HCEC 1CT (cell line): ENCODE measurements at regions not wholly inside any gene's neighbourhood (a gene's known extent, or its start where the extent isn't known, plus 50 kb on each side); places are given as distances from the start of the nearest gene placed in this dataset.
A peak's percentile ranks its signal among the peaks of the same experiment; 100 is the strongest.

Experiments used
- DNase-seq: peaks from one replicate; pipeline ENCODE4 v3.0.0-alpha.2; 2017

DNA sequence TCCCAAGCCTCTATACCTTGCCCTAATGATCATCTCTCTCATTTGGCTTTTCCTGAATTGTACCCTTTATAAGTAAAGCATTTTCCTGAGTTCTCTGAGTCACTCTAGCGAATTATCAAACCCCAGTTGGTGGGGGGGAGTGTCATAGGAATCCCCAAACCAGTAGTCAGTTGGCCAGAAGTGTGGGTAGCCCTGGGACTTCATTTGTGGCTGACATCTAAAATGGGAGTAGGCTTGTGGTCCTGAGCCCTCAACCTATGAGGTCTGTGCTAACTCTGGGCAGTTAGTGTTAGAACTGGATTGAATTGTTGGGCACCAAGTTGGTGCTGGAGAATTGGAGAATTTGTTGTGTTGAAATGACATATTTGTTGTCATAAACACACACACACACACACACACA, 91.3 kb downstream of the BBS10 start:
- no peak for DNase-seq

DNA sequence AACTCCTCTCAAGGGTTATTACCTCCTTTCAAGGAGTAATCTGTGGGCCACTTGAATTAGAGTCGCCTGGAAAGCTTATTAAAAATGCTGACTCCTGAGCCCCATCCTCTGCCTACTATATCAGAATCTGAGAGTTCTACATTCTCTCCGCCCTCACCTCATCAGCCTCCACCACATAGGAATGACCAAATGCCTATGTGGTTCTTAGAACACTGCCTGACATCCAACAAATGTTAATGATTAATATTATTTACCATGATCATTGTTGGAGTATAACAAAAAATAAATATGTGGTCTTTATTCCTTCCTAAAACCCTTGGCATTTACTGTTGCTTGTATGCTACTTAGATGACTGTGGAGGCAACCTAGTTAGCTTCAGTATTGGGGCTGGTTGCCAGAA, 91.9 kb downstream of the BBS10 start:
- no peak for DNase-seq

DNA sequence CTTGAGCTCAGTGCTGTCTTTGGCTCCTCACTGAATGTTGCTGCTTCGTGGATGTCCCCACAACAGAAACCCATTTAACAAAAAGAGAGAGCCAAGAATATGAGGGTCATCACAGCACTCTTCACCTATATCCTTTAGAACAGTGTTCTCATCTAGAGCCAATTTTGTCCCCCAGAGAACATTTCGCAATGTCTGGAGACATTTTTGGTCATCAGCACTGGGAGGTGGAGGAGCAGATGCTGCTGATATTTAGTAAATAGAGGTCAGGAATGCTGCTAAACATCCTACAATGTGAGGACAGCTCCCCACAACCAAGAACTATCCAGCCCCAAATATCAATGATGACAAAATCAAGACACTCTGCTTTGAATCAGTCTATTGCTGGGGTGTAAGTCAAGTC, 92.5 kb downstream of the BBS10 start:
- no peak for DNase-seq

DNA sequence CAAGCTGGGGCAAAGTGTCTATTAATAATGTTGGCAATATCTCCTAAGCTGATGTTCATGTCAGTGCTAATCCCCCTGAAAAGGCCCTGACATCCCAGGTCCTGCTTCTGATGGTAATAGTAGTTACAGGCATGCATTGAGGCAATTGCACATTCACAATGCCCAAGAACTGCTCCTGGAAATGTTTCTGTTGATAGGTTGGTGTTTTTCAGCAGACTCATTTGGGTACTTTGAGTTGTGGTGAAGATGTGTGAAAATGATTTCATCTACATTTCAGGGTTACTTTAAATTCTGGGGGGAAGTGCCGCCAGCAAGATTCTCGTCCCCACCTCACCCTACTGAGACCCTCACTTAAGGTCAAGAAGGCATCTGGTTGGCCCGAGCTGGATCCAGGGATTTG, 92.9 kb downstream of the BBS10 start:
- DNase-seq, result no peak

DNA sequence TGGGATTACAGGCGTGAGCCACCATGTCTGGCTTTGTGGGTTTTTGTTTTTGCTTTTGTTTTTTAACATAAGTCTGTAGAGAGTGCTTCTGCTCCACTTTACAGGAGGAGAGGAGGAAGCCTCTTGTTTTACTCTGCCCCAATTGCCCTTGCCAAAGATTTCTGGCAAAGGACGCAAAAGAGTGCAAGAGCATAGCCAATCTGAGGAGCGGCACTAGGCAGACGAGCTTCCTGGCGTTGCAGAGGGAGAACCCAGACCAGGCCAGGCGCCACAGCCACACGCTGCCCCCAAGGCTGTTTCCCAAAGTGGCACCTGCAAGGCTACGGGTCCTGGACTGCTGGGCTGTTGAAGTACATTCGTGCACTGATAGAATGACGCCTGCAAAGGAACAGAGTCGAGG, 96.2 kb downstream of the BBS10 start:
- DNase-seq, result no peak

DNA sequence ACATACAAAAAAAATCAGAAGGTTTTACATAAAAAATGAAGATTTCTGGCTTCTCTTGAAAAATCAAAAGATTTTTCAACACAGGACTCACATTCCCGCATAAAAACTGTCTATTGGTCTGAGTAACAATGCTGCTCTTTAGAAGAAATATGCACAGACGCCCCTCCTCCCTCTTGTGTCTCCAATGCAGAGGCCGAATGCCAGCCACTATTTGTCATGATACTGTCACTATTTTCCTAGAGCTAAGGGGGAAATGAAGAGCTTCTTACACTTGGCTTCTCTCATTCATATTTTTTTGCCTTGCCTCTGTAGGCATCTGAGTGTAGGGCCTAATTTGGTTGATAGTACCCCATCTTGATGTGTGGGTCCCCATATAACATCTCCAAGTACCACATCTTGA, 98.0 kb downstream of the BBS10 start:
- no peak for DNase-seq

DNA sequence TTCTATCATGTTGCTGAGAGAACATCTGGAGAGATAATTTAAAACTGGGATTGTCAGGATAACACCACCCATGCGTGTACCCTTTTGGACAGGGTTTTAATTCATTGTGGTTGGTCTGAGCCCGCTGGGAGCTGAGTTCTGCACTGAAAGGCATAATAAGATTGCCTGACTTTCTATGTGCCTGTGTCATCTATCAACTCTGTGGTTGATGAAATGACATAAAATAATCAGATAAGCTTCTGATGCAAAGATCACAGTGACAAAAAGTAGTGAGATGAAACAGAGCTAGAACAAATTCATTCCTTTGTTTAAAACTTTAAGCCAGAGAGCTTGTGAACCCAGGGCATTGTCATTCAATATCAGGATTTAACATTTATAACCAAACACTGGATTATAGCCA, 98.7 kb downstream of the BBS10 start:
- no peak for DNase-seq

DNA sequence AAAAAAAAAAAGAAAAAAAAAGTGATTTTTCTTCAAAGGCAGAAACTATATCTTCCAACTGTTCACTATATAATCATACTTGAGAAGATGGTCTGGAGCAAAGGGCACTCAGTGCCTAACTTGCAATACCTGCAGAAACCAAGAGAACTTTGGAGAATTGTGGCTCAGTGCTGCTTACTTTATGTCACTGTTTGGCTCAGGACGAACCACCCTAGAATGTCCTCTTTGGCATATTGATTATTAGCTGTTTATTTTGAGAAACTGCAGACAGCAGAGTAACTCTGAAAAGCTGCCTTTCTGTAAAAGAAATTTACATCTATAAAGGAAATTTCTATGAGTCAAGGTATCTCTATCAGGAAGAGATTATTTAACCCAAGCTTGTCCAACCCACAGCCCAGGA, 100.2 kb downstream of the BBS10 start:
- DNase-seq, result no peak

DNA sequence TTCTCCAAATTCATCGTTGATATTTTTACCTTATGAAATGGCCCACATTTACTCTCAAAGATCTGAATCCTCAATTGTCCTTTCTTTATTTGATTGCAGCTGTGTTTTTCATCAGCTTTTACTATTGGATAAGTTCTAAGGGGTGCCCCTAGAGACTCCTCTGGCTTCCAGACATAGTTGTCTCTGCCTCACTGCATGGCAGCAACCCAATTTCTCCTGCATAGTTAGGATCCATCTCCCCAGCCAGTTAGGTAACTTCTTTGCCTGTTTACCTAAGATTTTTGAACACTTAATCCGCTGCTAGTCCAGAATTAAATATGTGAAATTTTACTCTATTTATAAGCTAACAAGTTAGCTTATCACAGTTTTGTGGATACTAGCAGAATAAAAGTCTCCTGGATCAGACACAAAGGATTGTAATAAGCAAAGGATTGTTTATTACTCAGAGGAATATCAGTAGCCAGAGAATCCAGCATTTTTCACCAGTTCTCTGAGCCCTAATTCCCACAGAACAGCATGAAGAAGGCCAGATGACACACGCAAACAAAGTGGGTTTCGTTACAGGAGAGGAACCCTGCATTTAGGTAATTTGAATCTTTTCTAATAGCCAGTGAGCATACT, 101.1 kb downstream of the BBS10 start:
- DNase-seq, result no peak

DNA sequence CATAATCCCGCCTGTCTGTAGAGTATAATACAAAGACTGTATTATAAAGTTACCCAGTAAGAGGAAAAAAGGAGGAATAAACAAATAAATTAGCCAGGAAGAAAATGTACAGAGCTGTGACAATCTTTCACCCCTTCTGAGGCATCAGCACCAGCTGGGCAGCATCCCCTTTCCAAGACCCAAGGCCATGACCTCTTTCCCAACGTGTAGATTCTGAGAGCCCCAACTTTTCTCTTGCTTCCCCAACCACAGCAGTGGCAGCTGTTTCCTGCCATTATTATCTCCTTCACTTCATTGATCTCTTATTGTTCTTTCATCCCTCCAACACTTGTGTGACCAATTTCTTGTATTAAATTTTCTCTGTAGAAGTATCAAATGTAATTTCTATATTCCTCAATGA, 101.6 kb downstream of the BBS10 start:
- DNase-seq, result no peak

DNA sequence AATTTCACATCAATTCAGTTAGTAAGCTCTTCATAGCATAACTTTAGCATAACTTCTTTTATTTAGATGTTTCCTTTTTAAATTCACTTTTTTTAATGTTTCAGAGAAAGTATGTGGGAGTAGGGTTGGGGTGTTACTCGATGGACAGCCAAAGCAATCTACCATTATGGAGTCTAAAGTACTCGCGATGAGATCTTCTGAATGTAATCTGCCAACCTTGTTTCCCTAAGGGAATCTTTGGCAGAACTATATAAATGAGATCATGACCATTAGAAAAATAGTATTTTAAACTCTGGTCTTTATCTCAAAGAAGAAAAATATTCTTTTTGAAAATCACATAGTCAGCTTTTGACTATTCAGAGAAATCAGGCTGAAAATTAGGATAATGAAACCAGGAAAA, 103.9 kb downstream of the BBS10 start:
- DNase-seq, result no peak

DNA sequence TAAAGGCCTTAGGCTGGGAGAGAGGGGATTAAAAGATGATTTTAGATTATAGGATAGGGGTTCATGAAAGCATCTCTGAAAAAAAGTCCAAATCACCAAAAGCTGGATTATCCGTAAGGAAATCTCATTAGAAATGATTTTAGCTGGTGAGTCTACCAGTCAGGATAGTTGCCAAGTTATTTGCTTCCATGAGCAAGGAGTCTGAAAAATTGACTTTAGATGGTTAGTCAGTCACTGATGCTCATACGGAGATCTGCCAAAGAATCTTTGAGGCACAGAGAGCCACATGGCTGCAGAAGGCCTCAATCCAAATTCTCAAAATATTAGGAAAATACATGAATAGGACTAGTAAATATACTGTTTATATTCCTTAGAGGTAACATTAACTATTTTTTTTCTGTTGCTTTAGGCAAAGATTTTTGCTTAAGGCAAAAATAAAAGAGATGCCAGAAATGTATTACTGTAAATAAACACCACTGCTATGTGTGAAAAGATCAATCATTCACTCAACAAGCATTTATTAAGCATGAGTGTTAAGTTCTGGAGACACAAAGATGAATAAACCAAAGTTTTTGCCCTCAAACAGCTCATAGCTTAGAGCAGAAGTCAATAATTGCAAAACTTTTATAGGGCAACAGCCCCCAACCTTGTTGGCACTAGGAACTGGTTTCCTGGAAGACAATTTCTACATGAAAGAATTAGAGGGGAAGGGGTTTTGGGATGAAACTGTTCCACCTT, 105.2 kb downstream of the BBS10 start:
- DNase-seq, result peak; percentile 54

DNA sequence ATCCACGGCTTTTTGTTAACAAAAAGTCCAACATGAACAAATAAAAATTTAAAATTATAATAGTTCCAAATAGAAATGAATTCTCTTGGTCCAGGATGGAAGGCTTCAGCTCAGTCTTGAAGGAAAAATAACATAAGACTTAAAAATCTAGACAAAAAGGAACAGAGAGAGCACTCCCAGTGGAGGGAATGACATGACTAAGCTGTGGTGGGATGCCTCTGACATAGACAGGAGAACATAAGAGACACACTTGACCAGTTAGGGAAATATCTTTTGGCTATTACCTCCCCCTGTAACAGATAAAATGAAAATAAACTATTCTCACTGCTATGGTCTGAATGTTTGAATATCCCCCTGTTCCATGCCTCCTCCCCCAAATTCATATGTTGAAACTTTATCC, 106.8 kb downstream of the BBS10 start:
- DNase-seq, result no peak

DNA sequence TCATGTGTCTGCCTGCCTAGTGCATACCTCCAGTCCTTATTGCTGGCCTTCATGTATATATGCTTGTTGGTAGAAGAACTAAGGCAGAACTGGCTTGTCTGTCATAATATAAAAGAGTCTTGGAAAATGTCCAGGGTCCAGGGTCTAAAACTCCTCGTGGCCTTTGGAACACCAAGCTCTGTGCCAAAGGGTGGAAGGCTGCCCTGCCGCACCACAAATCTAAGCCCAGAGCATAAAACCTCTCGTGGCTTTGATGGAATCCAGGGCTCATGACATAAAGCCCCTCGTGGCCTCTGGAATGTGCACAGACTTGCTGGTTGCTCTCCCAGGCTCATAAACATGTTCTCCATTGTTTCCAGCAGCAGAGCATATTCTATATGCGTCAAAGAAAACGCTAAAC, 107.9 kb downstream of the BBS10 start:
- no peak for DNase-seq

DNA sequence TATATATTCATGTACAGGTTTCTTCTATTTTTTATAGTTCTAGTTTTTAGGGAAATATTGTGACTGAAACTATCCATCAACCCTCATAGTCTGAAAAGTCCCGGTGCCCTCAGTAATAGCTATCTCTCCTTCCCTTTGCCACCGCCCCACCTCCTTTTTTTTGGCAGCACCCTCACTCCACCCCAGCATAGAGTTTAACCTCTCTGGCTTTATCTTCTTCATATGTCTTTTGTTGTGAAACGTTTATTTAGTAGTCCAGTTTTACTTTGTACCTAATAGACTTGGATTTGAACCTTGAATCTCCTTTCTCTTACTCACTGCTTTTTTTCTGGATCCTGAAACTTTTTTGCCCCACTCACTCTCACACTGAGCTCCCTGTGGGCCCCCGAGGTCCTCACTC, 109.5 kb downstream of the BBS10 start:
- no peak for DNase-seq

DNA sequence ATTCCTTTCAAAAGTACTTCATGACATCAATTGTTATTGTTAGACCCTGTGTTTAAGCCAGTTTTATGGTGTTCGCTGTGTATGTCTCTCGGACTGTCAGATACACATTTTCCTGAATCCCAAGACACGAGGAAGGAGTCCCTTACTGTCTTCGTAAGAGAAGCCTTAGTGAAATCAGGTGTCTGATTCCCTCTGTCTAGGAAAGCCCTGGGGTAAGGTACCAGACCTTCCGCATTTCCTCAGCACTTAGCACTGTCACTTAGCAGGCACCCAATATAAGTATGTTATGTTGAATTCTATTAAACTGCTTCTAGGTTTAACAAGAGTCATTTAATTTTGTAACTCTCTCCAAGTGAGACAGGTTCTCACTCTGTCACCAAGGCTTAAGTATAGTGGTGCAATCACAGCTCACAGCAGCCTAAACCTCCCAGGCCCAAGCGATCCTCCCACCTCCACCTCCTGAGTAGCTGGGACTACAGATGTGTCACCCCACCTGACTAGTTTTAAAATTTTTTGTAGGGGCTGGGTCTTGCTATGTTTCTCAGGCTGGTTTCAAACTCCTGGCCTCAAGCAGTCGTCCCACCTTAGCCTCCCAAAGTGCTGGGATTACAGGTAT, 111.0 kb downstream of the BBS10 start:
- no peak for DNase-seq

DNA sequence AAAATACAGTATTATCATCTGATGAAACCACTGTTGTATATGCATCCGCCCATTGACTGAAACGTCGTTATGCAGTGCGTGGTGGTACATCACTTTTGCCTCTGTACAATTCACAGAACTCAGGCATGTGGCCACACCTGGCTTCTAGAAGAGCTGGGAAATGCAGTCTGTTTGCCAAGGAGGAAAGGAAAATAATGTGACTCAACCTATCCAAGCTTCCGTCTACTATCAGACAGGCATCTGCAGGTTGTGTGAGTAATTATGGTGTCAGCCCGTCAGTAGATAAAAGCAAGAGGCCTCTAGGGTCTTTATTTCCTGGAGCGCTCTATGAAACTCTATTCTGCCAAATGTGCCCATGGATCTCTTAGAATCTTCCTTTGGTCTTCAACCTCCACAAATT, 111.6 kb downstream of the BBS10 start:
- peak; percentile 74 for DNase-seq

DNA sequence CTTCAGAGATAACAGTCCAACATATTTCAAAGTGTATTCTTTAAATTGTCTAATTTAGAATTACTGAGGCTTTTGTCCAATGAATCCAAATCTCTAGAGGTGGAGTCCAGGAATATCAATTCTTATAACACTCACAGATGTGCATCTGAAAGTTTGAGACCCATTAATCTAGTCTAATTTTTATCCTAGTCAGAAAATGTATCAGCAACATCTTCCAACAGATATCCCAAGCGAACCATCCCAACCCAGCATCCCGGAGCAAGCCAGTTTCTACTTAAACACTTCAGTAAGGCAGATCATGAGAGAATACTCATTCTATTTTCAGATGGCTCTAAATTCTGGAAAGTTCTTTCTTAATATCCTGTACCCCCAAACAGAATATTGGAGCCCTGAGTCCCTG, 113.5 kb downstream of the BBS10 start:
- no peak for DNase-seq

DNA sequence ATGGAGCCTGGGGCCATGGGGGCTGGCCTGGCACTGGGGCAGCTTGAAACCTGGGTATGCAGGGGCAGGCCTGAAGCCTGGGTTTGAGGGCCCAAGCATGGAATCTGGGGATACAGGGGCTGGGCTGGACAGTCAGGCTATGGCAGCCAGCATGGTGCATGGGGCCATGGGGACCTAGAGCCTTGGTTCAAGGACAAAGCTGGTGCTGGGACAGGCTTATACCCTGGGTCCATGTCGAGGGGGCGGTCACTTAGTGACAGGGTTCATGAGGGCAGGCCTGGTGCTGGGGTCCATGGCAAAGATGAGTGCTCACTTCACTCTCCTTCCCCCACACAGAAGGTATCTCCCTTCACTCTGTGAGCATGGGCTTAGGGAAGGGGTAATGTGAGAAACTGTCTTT, 116.2 kb downstream of the BBS10 start:
- DNase-seq, result no peak

DNA sequence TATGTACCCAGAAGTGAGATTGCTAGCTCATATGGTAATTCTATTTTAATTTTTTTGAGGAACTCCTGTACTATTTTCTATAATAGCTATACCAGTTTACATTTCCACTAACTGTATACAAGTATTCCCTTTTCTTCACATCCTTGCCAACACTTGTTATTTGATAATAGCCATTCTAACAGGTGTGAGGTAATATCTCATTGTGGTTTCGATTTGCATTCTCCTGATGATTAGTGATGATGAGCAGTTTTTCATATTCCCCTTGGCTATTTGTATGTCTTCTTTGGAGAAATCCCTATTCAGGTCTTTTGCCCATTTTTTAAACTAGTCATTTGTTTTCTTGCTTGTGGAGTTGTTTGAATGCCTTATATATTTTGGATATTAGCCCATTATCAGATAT, 121.3 kb downstream of the BBS10 start:
- DNase-seq, result no peak

DNA sequence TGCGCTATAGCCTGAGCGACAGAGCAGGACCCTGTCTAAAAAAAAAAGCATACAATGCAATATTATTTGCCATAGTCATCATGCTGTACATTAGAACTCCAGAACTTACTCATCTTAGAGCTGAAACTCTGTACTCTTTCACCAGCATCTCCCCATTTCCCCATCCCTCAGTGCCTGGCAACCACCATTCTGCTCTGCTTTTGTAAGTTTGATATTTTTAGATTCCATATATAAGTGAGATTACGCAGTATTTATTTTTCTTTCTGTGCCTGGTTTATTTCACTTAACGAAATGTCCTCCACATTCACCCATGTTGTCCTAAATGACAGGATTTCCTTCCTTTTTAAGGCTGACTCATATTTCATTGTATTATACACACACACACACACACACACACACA, 121.8 kb downstream of the BBS10 start:
- peak; percentile 66 for DNase-seq

DNA sequence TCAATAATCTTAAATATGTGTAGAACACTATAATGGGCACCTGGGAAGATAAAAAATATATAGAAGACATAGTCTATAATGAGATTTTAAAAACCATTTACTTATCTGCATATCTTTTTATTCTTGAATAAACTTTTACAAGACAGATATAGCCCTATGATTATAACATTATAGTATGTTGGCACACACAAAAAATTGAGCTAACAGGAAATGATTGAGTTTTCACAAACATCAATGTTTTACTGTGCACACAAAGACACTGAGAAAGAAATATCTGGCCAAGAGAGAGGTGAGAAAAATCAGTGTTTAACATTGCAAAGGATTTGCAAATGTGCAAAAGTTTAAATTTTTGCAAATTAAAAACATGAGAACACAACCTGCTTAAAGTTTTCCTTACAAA, 124.3 kb downstream of the BBS10 start:
- no peak for DNase-seq

DNA sequence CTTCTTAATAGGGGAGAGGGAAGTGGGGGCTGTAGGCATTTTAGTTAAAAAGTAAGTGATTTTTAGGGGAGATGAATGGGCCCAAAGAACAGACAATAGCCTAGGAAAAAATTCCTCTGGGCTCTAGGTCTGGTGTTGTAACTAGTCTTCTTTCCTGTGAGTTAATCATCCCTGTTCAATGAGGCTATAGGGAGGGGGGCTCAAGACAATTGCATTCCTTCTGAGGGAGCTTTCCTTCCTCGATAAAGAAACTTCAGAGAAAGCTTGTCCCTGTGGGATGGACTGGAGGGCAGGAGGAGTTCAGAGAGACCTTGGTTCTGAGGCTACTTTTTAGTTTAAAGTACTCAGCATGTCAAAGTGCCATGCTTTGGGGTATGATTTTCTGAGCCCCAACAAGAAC, 127.2 kb downstream of the BBS10 start:
- no peak for DNase-seq

DNA sequence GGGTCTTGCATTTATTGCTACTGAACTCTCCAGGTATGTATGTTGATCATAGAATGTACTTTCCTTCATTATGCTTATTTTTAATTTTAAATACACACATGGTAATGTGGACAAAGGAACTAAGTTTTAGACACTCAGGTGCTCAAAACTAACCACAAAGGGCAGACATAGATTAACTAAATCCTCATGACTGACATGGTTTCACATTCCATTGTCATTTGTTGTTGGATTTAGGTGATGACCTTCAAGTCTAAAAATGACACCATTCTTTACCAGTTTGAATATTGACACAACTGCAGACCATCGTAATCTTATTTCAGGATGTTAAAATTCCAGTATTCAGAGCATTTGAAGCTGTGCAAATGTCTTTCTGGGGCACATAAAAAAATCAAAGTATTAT, 128.4 kb downstream of the BBS10 start:
- no peak for DNase-seq
